ENCODE measurements at regions not wholly inside any gene's neighbourhood (a gene's known extent, or its start where the extent isn't known, plus 50 kb on each side); places are given as distances from the start of the nearest gene placed in this dataset.

DNA sequence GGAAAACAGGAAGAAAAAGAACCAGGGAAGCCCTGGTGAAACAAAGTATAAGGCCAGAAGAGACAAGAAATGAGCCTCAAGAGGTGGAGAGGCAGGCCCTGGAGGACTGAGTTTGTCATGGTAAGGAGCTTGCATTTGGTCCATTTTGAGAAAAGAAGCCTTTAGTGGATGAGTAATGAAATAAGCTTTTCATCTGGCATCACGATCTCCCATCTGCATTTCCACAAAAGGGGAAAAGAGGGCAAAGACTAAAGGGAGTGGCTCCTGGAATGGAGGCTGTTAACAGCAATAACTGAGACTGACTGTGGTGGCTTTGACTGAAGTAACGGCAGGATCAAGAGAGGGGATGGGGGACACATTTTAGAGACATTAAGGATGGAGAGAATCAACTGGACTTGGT is 148.8 kb upstream of the NBEA start:
- DNase-seq (ENCODE audit: low read depth in 3 of 3) = no peak

DNA sequence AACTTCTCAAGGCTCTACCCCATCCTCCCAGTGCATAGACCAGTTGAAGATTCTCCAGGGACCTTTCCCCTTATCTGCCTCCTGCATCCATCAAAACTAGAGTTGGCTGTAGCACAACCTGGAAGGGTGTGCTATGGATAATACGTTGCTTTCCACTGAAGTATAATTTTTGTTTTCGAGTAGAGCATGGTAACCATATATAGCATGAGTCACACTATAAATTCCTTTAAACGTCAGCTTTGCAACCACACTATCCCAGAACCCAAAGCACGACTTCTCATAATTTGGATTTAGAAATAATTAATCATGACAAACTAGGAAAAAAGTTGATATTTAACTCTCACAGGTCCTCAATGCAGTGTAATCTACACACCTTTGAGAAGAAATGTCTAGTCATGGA is 138.3 kb upstream of the NBEA start:
- no peak for DNase-seq (ENCODE audit: low read depth in 3 of 3)

DNA sequence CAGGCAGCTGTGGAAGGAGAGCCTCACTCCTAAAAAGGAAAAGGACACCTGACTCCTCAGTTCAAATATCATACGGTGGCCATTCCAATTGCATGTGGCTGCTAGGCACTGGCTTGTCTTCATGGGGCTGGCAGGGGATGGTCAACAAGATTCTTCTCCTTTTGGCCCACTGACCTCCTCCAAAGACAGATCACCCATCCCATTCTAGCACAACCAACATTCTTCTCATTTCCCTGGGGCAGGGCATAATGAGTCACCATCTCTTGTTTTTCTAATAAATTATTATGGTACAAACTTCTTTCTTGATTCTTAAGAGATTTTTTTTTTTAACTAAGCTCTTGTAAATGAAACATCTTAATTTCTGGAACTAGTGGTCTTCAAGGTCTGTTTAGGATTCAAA is 136.7 kb upstream of the NBEA start:
- DNase-seq (ENCODE audit: low read depth in 3 of 3) = no peak

DNA sequence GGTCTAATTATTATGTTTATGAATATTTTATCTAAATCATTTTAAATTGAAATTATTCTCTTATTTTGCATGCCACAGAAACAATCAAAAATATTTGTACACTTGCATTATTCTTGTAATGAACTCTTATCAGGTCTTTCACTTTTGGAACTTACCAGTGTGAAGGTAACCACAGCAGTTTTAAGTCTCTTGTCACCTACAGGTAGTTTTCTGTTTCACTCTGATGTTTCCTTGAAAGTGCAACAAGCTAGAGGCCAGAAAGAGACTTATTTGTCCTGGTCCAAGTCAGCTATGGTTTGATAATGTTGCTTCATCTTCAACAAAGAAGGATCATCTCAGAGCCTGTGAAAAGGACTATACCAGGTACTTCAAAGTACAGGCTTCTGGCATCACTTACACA is 133.4 kb upstream of the NBEA start:
- DNase-seq (ENCODE audit: low read depth in 3 of 3) = no peak

DNA sequence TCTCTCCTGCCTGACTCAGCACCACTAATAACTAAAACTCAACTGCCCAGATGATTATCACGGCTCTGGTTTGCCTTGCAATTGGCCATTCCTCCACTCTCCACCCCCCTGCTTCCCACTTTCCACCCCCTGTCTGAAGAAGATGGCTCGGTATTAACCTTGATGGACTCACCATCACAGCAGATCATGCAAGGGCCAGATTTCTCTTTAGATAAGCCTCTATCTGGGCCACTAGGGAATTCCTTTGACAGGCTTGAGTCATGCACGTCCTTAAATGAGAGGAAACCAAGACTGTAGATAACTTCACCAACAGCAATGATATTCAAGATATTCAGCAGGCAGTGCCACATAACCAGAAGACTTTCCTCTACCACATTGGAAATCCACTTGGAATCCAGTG is 131.1 kb upstream of the NBEA start:
- DNase-seq (ENCODE audit: low read depth in 3 of 3) = no peak

DNA sequence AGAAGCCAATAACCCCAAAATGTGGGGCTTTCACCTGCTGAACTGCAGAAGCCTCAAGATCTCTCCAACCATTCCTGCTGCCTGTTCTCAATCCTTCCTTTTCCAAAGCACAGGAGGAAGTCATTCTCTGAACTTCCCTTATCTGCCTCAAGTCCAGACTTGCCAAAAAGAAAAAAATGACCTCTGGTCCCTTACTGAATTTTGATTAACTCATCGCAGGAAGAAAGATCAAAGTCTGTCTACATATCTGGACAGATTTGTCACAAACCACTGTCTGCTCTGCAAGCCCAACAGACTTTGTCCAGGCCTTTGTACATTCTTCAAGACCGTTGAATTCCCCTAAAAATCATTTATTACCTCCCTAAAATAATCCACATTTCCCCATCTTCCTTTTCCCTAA is 126.5 kb upstream of the NBEA start:
- no peak for DNase-seq (ENCODE audit: low read depth in 3 of 3)

DNA sequence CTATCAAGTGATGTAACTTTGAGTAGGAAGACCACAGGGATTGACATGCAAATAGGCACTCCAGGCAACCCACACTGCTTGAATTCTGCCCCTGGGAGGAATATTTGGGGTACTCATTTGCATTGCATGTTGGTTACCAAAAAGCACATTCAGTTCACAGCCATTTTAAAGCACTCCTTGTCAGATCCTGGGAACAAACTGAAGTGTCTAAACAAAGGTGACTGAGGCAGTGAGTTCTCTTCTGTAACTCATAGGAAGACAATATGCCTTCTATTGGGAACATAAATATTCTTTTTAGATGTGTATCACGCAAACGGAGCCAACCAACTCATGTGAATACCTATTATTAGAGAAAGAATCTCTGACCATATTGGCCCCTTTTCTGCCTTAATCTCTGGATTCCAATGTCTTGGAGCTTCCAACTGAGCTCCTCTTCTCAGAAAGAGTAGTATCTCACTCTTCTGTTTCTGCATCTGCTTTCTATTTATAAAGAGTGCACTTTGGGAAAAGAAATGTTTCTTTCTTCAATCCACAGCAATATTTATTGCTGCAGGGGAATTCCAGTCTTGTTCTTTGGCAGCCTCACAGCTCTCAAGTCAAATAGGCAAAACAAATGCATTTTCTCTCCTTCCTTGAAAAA is 125.7 kb upstream of the NBEA start:
- no peak for DNase-seq (ENCODE audit: low read depth in 3 of 3)

DNA sequence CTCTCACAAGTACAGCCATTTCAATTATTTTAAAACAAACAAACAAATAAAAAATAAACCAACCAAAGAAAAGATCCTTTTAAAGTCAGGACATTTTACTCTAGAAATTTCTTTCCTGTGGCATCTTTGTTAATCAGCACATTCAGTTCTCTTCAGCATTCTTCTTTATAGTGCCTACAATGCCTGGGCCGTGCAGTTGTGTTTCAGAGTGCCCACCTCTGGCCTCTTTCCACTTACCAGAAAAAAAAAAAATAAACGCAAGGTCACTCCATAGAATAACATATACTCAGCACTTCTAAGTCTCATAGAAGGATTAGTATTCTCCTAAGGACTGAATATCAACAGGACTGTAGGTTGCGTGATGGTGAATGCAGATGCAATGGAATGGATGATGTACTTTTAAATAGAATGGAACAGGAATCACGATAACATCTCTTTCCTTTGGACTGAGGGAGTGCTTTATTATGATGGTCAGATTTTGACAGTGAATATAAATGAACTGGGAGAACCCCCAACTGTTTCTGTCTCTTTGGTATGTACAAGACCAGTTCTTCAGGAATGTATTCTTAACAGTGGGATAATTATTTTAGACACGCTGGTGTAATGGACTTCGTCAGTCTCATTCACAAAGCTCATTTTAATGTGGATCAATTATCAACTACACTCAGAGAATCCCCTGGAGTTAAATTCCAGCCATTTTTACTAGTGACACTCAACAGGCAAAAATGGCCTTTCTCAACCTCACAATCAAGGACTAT is 125.0 kb upstream of the NBEA start:
- DNase-seq (ENCODE audit: low read depth in 3 of 3) = no peak

DNA sequence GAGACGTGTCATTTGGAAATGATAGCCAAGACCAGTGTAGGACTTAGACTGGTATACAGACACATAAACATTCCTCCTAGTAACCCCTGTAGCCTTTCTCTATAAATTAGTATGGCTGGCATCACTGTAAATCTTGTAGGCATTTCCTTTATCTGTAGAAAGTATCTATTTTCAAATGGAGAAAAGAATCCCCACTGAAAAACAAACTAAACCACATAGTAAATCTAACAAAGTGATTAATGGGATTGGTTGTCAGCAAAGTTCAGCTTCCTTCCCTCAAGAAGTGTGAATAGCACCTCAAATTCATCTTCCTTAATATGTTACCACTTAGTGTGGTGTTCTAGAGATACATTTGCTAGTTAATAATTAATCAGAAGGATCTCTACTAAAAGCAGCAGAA is 119.4 kb upstream of the NBEA start:
- no peak for DNase-seq (ENCODE audit: low read depth in 3 of 3)

DNA sequence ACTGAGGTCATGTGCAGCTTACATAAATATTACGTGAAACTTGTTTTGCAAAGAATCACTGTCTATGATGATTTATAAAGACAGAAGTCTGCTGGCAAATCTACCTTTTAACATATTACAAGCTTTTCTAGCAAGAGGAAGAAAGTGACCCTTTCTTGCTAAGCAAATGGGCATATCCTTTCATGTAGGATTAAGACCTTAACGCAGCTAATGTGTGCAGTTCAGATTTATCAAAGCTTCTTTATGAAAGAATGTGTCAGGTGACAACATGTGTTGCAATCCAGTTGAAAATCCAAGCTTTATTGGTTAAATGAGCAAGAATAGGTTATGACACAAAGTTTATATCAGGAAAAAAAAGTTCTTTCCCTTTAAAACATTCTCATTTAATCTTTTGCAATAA is 115.6 kb upstream of the NBEA start:
- DNase-seq (ENCODE audit: low read depth in 3 of 3) = no peak

DNA sequence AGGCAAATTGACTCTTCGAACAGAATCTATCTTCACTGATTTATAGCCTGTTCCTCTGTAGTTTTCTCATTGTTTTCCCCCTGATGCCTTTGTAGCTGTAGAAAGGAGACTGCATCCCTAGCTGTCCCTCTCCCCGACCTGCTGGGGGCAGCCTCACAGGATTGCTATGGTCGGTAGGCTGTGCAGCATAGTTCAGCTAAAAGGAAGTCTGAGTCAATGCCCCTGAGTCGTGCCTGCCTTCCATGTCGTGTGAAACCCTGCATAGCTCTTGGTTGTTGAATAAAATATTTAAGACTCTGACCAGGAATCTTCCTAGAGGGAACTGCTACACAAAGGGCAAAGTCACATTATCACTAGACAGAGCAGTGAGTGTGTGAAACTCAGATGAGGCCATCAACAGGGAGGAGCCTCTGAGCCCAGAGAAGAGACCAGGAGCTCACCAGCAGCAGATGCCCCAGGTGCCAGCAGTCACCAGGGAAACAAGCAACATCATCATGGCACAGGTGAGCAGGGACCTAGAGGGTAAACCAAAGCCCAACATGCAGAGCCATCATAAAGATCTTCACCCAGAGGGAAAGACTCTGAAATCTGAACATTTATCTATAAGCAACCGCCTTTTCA is 108.4 kb upstream of the NBEA start:
- no peak for DNase-seq (ENCODE audit: low read depth in 3 of 3)

DNA sequence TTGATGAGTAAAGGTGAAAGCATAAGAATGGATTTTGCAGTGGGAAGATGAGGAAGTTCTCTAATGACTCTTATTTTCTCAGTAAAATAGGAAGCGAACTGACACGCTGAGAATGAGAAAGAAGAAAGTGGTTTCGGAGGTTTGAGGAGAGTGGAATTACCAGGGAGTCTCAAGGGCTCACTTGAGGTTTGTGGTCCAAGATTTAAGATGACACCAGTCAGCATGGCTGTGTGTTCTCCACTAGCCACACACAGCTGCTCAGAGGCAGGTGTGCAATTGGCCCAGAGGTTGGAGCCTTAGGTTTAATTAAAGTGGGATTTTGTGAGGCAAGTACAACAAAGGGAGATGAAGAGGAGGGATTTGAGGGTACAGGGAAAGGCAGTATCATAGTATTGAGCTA is 99.6 kb upstream of the NBEA start:
- DNase-seq (ENCODE audit: low read depth in 3 of 3) = no peak

DNA sequence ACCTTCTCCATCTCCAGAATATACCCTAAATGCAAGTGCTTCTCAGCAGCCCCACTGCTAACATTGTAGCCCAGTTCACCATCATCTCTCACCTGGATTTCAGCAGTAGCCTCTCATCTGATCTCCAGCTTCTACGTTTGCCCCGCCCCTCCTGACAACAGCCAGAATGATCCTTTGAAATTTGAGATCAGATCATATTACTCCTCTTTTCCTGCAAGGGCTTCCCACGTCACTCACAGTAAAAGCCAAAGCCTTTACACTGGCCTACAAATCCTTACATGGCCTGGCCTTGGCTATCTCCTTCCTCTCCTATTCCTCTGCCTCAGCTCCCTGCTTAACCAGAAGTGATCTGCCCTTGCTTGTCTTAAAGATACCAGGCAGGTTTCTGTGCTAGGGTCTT is 94.3 kb upstream of the NBEA start:
- no peak for DNase-seq (ENCODE audit: low read depth in 3 of 3)

DNA sequence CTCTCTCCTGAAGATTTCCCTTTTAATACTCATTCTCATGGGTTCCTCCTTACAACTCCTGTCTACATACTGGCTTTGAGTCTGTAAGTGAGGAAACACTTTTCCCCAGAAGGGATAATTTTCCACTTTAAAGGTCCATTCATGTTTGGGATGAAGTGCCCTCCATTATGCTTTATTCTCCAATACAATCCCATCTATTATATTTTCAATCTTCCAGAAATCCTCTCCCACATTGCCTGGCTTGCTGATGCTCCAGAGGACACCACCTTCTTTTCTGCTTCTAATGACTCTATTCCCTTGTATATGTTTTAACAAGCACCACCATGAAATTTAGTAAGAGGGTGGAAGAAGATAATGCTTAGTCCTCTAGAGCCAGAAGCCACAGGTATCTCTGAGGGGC is 92.7 kb upstream of the NBEA start:
- DNase-seq (ENCODE audit: low read depth in 3 of 3) = no peak

DNA sequence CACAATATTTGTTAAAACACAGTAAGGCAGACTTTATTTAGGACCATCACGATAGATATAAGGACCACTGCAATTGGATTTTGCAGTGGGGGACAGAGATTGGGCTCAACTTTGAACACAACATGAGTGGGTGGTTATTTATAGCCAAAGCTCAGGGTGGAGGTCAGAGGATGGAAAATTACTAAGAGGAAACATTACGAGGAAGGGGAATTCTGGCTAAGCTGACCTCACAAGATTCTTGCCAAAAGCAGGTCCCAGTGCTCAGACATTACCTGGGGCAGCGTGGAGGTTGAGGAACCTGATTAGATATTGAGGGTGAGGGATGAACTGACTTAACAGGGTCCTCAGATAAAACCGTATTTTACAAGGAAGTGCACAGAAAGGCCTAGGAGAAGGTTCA is 88.9 kb upstream of the NBEA start:
- no peak for DNase-seq (ENCODE audit: low read depth in 3 of 3)

DNA sequence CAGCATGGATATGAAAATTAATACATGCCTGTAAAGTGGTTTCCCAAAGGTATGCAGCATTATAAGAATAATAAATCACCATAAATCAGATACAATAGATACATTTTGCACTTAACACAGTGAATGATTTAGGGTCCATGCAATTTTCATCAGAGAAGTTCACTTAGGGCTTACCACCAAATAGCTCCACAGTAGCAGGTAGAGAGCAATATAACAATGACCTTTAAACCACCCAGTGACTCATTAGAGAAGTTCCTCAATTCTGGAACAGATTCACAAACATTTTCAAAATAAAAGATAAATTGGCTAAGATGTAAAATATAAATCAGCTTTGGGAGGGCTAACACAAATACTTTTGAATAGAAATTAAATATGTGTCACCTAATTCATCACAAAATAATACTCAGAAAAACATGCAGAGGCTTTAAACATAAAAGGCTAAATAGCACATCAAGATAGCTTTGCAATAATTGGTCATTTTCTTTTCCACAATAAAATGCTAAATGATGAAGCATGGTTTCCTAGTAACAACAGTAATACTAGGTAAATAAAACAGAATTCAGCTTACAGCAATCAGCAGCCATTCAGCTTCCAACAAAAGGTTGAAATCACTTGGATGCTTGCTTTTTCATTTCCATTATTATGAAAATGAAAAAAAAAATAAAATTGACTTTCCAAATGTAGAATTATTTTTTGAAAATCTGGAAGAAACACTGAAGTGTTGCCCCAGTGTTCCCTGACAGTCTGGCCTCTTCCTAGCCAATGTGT is 84.3 kb upstream of the NBEA start:
- DNase-seq (ENCODE audit: low read depth in 3 of 3) = no peak

DNA sequence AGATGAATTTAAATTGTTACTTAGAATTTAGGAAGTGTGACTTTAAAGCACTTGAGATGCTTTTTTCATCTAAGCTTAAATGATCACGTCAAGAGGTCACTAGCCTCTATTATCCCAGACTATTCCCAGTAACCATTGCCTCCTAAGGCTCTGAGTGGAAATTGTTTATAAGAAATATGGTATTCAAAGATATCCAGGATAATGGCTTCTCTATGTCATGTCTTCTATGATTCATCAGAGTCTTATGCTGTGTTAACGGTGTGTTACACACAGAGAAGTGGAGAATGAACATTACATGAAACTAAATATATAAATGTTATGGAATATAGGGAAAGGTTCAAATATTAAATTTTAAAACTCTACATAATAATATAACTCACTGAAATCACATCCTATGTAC is 79.8 kb upstream of the NBEA start:
- no peak for DNase-seq (ENCODE audit: low read depth in 3 of 3)

DNA sequence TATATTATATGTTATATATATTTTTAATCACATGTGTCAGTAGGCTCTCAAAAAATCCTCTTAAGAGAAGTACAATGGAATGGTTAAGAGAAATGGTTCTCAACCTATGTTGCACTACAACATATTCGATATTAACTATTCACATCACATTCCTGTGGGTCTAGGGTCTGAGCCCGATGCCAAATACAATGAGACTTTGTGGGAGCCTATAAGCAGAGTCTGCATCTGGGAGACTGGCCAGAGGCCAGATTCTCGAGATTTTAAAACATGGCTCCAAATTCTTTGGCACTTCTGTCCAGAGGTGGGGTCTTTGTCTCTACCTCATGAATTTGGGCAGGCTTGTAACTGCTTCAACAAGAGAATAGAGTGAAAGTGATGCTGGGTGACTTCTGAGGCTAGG is 79.4 kb upstream of the NBEA start:
- no peak for DNase-seq (ENCODE audit: low read depth in 3 of 3)

DNA sequence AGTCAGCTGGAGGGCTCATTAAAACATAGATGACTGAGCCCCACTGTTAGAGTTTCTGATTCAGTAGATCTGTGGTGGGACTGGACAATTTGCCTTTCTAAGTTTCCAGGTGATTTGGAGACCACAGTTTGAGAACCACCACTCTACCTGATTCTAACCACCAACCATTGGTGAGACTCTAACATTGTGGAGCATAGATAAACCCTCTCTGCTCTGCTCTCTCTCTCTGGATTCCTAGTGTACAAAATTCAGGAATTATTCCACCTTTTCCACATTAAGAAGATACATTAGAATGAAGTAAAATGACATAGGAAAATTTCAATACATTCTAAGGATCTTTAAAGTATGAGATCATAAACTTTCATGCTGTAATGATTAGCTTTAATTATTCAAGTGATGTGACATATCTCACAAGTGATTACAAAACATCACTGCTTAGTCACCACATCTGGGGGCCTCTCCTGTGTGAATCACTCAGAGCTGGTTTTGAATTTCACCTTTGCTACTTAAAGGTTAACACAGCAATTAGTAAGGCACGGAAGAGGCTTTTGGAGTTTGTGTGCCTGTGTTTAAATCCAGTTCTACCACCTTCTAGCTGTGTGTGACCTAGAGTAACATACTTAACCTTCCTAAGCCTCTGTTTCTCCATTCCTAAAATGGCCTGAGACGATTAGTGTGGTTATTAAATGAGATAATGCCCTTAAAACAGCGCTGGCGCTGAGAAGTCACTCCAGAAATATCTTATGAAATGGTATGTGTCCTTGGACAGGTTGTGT is 78.5 kb upstream of the NBEA start:
- DNase-seq (ENCODE audit: low read depth in 3 of 3) = no peak

DNA sequence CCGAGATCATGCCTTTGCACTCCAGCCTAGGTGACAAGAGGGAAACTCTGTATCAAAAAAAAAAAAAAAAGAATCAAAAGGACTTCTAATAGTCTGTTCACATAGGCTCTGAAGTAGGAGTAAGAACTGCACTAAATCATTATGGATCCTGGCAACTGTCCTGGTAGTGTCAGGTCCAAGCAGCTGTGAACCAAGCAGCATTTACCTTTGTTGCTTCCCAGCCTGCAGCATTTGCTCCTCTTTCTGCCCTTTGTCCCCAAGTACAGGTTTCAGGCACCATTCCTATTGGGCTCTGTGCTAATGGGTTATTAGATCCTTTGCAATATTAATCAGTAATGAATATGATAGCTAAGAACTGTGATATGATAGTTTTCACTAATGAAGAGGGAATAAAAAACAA is 77.4 kb upstream of the NBEA start:
- no peak for DNase-seq (ENCODE audit: low read depth in 3 of 3)

DNA sequence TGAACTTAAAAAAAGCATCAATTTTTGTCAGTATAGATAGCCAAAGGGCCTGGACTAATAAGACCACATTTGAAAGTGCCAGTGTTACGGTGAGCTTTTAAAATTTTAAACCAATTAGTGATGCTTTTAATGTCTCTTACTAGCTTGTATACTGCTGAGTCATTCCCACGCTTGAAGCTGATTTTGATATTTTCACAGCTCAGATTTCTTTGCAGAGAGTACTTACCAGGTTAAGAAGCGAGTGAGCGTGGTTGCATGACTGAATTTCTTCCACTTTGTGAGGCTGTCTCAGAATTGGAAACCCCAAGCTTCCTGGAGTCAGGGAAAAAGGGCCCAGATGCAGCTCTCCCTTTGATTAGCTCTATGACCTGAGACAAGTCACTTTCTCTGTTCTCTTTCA is 74.5 kb upstream of the NBEA start:
- DNase-seq (ENCODE audit: low read depth in 3 of 3) = no peak

DNA sequence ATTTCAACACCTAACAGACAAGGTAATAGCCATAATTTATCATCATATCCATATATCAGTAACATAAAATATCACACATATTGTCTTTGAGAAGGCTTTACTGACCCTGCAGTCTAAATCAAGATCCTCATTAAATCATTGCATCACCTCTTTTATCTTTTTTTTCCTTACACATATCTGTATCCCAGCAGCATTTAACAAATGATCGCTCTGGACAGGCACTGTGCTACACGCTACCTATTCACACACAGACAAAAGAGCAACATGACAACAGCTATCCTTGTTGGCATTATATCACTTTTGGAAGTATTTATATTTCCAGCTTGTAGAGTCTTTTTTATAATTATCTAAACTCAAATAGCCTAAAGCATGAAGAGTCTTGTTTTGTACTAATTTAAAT is 73.3 kb upstream of the NBEA start:
- no peak for DNase-seq (ENCODE audit: low read depth in 3 of 3)
